WTC11 (cell line): ENCODE measurements at regions not wholly inside any gene's neighbourhood (a gene's known extent, or its start where the extent isn't known, plus 50 kb on each side); places are given as distances from the start of the nearest gene placed in this dataset.

Source experiments
- ATAC-seq: fragments of 200-7000 bp; cut with Tn5 transposase; 2 replicates; pipeline ENCODE4 v1.10.0; 2021; ENCODE audit warnings: mild to moderate bottlenecking, moderate library complexity
- CTCF ChIA-PET: fragments of 300-600 bp; sonication (Branson Sonifier 250); formaldehyde crosslinking; loops from one replicate; lab custom pipeline; 2021; ENCODE audit warnings: antibody characterized with exemption; lab: Charles Lee
- POLR2A ChIA-PET: fragments of 350-600 bp; sonication (Branson Sonifier 250); formaldehyde crosslinking; loops from one replicate; lab custom pipeline; 2021; ENCODE audit warnings: antibody characterized with exemption; lab: Charles Lee
- DNase-seq: peaks from one replicate; pipeline ENCODE4 v3.0.0; 2021; ENCODE audit warnings: low spot score
- H3K27ac Mint-ChIP-seq: 2 replicates; pipeline ENCODE4 v1.8.0; 2021; ENCODE audit warnings: mixed read lengths
- H3K27me3 Mint-ChIP-seq: 2 replicates; pipeline ENCODE4 v1.8.0; 2021; ENCODE audit warnings: low read depth, mild to moderate bottlenecking, moderate library complexity, mixed read lengths
- H3K36me3 Mint-ChIP-seq: 2 replicates; pipeline ENCODE4 v1.8.0; 2021; ENCODE audit warnings: mixed read lengths
- H3K4me1 Mint-ChIP-seq: 2 replicates; pipeline ENCODE4 v1.8.0; 2022; ENCODE audit warnings: mixed read lengths
- H3K4me3 Mint-ChIP-seq: 2 replicates; pipeline ENCODE4 v1.8.0; 2021; ENCODE audit warnings: mild to moderate bottlenecking, moderate library complexity, mixed read lengths
- H3K9me3 Mint-ChIP-seq: 2 replicates; pipeline ENCODE4 v1.8.0; 2021; ENCODE audit warnings: mixed read lengths
- ATF6 ChIP-seq: sonication (generic); formaldehyde crosslinking; IDR thresholded peaks from 2 replicates; pipeline ENCODE4 v1.8.1; 2023; ENCODE audit warnings: mild to moderate bottlenecking, missing genetic modification reagents
- E2F5 ChIP-seq: sonication (generic); formaldehyde crosslinking; IDR thresholded peaks from 2 replicates; pipeline ENCODE4 v1.8.1; 2022; ENCODE audit warnings: mild to moderate bottlenecking, moderate library complexity, missing genetic modification reagents
- ELF4 ChIP-seq: sonication (generic); formaldehyde crosslinking; IDR thresholded peaks from 2 replicates; pipeline ENCODE4 v1.8.1; 2022; ENCODE audit warnings: low read depth, mild to moderate bottlenecking, moderate library complexity, missing genetic modification reagents
- FOXK1 ChIP-seq: sonication (generic); formaldehyde crosslinking; IDR thresholded peaks from 2 replicates; pipeline ENCODE4 v1.8.0; 2022; ENCODE audit warnings: mild to moderate bottlenecking, moderate library complexity, missing genetic modification reagents
- FOXP1 ChIP-seq: sonication (generic); formaldehyde crosslinking; IDR thresholded peaks from 2 replicates; pipeline ENCODE4 v1.8.0; 2022; ENCODE audit warnings: missing genetic modification reagents, mild to moderate bottlenecking, moderate library complexity, borderline replicate concordance
- NFE2L1 ChIP-seq: sonication (generic); formaldehyde crosslinking; IDR thresholded peaks from 2 replicates; pipeline ENCODE4 v1.8.1; 2023; ENCODE audit warnings: missing genetic modification reagents
- NR1H2 ChIP-seq: sonication (generic); formaldehyde crosslinking; IDR thresholded peaks from 2 replicates; pipeline ENCODE4 v1.9.0; 2021; ENCODE audit warnings: mild to moderate bottlenecking, moderate library complexity, missing genetic modification reagents
- NR2C2 ChIP-seq: sonication (generic); formaldehyde crosslinking; IDR thresholded peaks from 2 replicates; pipeline ENCODE4 v1.8.0; 2022; ENCODE audit warnings: mild to moderate bottlenecking, missing genetic modification reagents
- PRDM15 ChIP-seq: sonication (generic); formaldehyde crosslinking; IDR thresholded peaks from 2 replicates; pipeline ENCODE4 v1.8.0; 2022; ENCODE audit warnings: missing genetic modification reagents
- SMAD4 ChIP-seq: sonication (generic); formaldehyde crosslinking; IDR thresholded peaks from 2 replicates; pipeline ENCODE4 v1.8.0; 2022; ENCODE audit warnings: mild to moderate bottlenecking, missing genetic modification reagents
- SOX15 ChIP-seq: fragments of 250-450 bp; sonication (Bioruptor Pico); IDR thresholded peaks from 2 replicates; pipeline ENCODE4 v1.9.0; 2021; ENCODE audit warnings: mild to moderate bottlenecking
- ZNF138 ChIP-seq: sonication (generic); formaldehyde crosslinking; conservative IDR thresholded peaks from 2 replicates; pipeline ENCODE4 v1.8.1; 2022; ENCODE audit warnings: mild to moderate bottlenecking, moderate library complexity, missing genetic modification reagents
- TF ChIP-seq, protein P1 (sequence below): sonication (generic); formaldehyde crosslinking; IDR thresholded peaks from 2 replicates; pipeline ENCODE4 v1.8.0; 2023; ENCODE audit warnings: missing genetic modification reagents, mild to moderate bottlenecking, borderline replicate concordance
- TF ChIP-seq, protein P2 (sequence below): sonication (generic); formaldehyde crosslinking; IDR thresholded peaks from 2 replicates; pipeline ENCODE4 v1.8.1; 2022; ENCODE audit warnings: low read depth, mild to moderate bottlenecking, moderate library complexity, missing genetic modification reagents, borderline replicate concordance
- TF ChIP-seq, protein P3 (sequence below): sonication (generic); formaldehyde crosslinking; IDR thresholded peaks from 2 replicates; pipeline ENCODE4 v1.8.1; 2023; ENCODE audit warnings: mild to moderate bottlenecking, missing genetic modification reagents, borderline replicate concordance
- TF ChIP-seq, protein P4 (sequence below): sonication (generic); formaldehyde crosslinking; IDR thresholded peaks from 2 replicates; pipeline ENCODE4 v1.8.1; 2023; ENCODE audit warnings: mild to moderate bottlenecking, missing genetic modification reagents, moderate library complexity
- TF ChIP-seq, protein P5 (sequence below): sonication (generic); formaldehyde crosslinking; IDR thresholded peaks from 2 replicates; pipeline ENCODE4 v1.8.0; 2023; ENCODE audit warnings: missing genetic modification reagents

DNA sequence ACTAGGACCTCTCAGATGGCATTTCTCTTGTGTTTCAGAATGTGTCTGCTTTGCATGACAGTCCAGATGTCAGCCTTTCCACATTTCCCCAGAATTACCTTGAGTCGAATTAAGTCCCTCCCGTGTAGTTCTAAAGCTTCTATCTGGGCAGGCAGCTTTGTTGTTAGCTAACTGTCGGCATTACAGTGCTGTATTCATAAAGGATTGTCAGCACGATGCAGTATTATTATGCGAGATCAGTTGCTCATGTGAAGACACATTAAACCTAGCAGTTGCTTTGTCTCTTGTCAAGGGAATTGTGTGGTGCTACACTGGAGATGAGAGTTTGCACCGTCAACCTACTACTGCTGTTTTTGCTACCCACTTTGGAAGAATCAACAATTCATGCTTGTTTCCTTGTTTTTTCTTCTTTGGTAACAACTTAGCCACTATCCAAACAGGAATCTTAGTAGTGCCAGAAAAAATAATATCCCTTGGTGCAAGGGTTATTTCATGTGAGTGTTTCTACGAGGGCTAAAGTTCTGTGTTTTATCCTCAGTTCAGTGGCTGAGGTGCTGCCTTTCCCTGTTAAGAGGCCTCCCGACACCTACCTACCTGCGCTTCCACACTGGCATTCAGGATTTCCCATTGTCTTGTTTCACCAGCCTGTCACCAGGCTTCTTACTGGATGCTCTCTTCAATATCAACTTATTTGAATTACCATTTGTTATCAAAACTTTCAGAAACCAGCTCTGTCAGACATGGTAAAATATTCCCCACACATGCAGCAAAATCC lies 297.9 kb upstream of the G2E3 start (continued):
- TF ChIP-seq, protein P1, sequence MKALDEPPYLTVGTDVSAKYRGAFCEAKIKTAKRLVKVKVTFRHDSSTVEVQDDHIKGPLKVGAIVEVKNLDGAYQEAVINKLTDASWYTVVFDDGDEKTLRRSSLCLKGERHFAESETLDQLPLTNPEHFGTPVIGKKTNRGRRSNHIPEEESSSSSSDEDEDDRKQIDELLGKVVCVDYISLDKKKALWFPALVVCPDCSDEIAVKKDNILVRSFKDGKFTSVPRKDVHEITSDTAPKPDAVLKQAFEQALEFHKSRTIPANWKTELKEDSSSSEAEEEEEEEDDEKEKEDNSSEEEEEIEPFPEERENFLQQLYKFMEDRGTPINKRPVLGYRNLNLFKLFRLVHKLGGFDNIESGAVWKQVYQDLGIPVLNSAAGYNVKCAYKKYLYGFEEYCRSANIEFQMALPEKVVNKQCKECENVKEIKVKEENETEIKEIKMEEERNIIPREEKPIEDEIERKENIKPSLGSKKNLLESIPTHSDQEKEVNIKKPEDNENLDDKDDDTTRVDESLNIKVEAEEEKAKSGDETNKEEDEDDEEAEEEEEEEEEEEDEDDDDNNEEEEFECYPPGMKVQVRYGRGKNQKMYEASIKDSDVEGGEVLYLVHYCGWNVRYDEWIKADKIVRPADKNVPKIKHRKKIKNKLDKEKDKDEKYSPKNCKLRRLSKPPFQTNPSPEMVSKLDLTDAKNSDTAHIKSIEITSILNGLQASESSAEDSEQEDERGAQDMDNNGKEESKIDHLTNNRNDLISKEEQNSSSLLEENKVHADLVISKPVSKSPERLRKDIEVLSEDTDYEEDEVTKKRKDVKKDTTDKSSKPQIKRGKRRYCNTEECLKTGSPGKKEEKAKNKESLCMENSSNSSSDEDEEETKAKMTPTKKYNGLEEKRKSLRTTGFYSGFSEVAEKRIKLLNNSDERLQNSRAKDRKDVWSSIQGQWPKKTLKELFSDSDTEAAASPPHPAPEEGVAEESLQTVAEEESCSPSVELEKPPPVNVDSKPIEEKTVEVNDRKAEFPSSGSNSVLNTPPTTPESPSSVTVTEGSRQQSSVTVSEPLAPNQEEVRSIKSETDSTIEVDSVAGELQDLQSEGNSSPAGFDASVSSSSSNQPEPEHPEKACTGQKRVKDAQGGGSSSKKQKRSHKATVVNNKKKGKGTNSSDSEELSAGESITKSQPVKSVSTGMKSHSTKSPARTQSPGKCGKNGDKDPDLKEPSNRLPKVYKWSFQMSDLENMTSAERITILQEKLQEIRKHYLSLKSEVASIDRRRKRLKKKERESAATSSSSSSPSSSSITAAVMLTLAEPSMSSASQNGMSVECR: no peak
- TF ChIP-seq SMAD4: no peak

GRCh38 chr14:30264161-30264560 lies 294.8 kb upstream of the G2E3 start:
- ChIA-PET CTCF (interaction anchor here (1.7 to 2.2 kb wide), 2 partner anchors 20 to 49 kb away, joined by 5 to 13 read pairs; no protein-coding TSS in a partner anchor), POLR2A (no interaction called here)
- Mint-ChIP-seq H3K27ac (no peak overlapping the region), H3K36me3 (no peaks in the 10 kb centered on the region), H3K27me3 (no peaks in the 10 kb centered on the region), H3K4me3 (no peak overlapping the region), H3K4me1 (peaks cover 37% of the 10 kb centered on the region), H3K9me3 (no peaks in the 10 kb centered on the region)
- no peak for DNase-seq
- ATAC-seq: no peak
- TF ChIP-seq PRDM15 (no peak), SOX15 (CRISPR knock-in tag) (no peak), NR2C2 (CRISPR knock-in tag) (no peak), FOXK1 (CRISPR knock-in tag) (no peak), ATF6 (CRISPR knock-in tag) (no peak), ELF4 (CRISPR knock-in tag) (no peak), FOXP1 (CRISPR knock-in tag) (no peak), ZNF138 (CRISPR knock-in tag) (no peak), NFE2L1 (CRISPR knock-in tag) (no peak), E2F5 (CRISPR knock-in tag) (no peak), NR1H2 (CRISPR knock-in tag) (no peak), SMAD4 (no peak)
- TF ChIP-seq, protein P2, sequence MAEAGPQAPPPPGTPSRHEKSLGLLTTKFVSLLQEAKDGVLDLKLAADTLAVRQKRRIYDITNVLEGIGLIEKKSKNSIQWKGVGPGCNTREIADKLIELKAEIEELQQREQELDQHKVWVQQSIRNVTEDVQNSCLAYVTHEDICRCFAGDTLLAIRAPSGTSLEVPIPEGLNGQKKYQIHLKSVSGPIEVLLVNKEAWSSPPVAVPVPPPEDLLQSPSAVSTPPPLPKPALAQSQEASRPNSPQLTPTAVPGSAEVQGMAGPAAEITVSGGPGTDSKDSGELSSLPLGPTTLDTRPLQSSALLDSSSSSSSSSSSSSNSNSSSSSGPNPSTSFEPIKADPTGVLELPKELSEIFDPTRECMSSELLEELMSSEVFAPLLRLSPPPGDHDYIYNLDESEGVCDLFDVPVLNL (CRISPR knock-in tag): no peak
- TF ChIP-seq, protein P3, sequence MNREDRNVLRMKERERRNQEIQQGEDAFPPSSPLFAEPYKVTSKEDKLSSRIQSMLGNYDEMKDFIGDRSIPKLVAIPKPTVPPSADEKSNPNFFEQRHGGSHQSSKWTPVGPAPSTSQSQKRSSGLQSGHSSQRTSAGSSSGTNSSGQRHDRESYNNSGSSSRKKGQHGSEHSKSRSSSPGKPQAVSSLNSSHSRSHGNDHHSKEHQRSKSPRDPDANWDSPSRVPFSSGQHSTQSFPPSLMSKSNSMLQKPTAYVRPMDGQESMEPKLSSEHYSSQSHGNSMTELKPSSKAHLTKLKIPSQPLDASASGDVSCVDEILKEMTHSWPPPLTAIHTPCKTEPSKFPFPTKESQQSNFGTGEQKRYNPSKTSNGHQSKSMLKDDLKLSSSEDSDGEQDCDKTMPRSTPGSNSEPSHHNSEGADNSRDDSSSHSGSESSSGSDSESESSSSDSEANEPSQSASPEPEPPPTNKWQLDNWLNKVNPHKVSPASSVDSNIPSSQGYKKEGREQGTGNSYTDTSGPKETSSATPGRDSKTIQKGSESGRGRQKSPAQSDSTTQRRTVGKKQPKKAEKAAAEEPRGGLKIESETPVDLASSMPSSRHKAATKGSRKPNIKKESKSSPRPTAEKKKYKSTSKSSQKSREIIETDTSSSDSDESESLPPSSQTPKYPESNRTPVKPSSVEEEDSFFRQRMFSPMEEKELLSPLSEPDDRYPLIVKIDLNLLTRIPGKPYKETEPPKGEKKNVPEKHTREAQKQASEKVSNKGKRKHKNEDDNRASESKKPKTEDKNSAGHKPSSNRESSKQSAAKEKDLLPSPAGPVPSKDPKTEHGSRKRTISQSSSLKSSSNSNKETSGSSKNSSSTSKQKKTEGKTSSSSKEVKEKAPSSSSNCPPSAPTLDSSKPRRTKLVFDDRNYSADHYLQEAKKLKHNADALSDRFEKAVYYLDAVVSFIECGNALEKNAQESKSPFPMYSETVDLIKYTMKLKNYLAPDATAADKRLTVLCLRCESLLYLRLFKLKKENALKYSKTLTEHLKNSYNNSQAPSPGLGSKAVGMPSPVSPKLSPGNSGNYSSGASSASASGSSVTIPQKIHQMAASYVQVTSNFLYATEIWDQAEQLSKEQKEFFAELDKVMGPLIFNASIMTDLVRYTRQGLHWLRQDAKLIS (CRISPR knock-in tag): no peak
- TF ChIP-seq, protein P4, sequence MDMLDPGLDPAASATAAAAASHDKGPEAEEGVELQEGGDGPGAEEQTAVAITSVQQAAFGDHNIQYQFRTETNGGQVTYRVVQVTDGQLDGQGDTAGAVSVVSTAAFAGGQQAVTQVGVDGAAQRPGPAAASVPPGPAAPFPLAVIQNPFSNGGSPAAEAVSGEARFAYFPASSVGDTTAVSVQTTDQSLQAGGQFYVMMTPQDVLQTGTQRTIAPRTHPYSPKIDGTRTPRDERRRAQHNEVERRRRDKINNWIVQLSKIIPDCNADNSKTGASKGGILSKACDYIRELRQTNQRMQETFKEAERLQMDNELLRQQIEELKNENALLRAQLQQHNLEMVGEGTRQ (CRISPR knock-in tag): no peak
- TF ChIP-seq, protein P5, sequence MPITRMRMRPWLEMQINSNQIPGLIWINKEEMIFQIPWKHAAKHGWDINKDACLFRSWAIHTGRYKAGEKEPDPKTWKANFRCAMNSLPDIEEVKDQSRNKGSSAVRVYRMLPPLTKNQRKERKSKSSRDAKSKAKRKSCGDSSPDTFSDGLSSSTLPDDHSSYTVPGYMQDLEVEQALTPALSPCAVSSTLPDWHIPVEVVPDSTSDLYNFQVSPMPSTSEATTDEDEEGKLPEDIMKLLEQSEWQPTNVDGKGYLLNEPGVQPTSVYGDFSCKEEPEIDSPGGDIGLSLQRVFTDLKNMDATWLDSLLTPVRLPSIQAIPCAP (CRISPR knock-in tag): no peak
